Liver (tissue), 8 donors: ENCODE measurements at regions not wholly inside any gene's neighbourhood (a gene's known extent, or its start where the extent isn't known, plus 50 kb on each side); places are given as distances from the start of the nearest gene placed in this dataset.

Experiments used
- DNase-seq: peaks from one replicate; pipeline ENCODE4 v3.0.0-alpha.2; 2017; ENCODE audit warnings: low spot score
- H3K27ac ChIP-seq, 2 donors: one replicate each; pipeline ENCODE4 v1.7.0; 2013; ENCODE audit warnings: inconsistent platforms in 2 of 2, low read length in 2 of 2, control low read depth in 1 of 2, low read depth in 1 of 2, mild to moderate bottlenecking in 1 of 2
- H3K27me3 ChIP-seq, 4 donors: one replicate each; pipeline versions ENCODE4 v1.6.1 to v1.7.0; 2013; ENCODE audit warnings: low read length in 3 of 4, inconsistent platforms in 1 of 4, mild to moderate bottlenecking in 1 of 4, moderate library complexity in 1 of 4; ENCODE audit not compliant: control insufficient read depth in 4 of 4, insufficient read depth in 4 of 4
- H3K36me3 ChIP-seq, 4 donors: one replicate each; pipeline versions ENCODE4 v1.6.1 to v1.7.0; 2013; ENCODE audit warnings: low read length in 3 of 4, mild to moderate bottlenecking in 3 of 4, low read depth in 1 of 4, moderate library complexity in 1 of 4; ENCODE audit not compliant: control insufficient read depth in 4 of 4, insufficient read depth in 3 of 4
- H3K4me1 ChIP-seq, 4 donors: one replicate each; pipeline versions ENCODE4 v1.6.1 to v1.7.0; 2013; ENCODE audit warnings: low read length in 3 of 4, mild to moderate bottlenecking in 3 of 4, moderate library complexity in 1 of 4; ENCODE audit not compliant: control insufficient read depth in 4 of 4, insufficient read depth in 4 of 4
- H3K4me3 ChIP-seq, 3 donors: one replicate each; pipeline versions ENCODE4 v1.6.1 to v1.7.0; 2013; ENCODE audit warnings: low read length in 3 of 3, control low read depth in 1 of 3, low read depth in 1 of 3, mild to moderate bottlenecking in 1 of 3
- H3K9ac ChIP-seq, 2 donors: one replicate each; pipeline ENCODE4 v1.7.0; 2013; ENCODE audit warnings: low read length in 2 of 2, mild to moderate bottlenecking in 2 of 2, moderate library complexity in 2 of 2, control low read depth in 1 of 2, low read depth in 1 of 2
- H3K9me3 ChIP-seq, 4 donors: one replicate each; pipeline versions ENCODE4 v1.6.1 to v1.7.0; 2013; ENCODE audit warnings: low read length in 3 of 4; ENCODE audit not compliant: control insufficient read depth in 4 of 4
- ATF3 ChIP-seq: IDR thresholded peaks from 2 replicates; pipeline ENCODE4 v1.6.1; 2016; ENCODE audit warnings: antibody characterized with exemption
- CTCF ChIP-seq: fragments of 150-350 bp; IDR thresholded peaks from 2 replicates; pipeline ENCODE4 v1.5.1; 2017; ENCODE audit warnings: improper control_type of control experiment, low read depth, low read length; ENCODE audit not compliant: missing input control
- FOXA2 ChIP-seq: IDR thresholded peaks from 2 replicates; pipeline ENCODE4 v1.6.1; 2016; ENCODE audit warnings: antibody characterized with exemption
- GABPA ChIP-seq, 2 donors: IDR thresholded peaks in 1 of 2; conservative IDR thresholded peaks in 1 of 2; 2 replicates each; pipeline ENCODE4 v1.6.1; 2016; ENCODE audit warnings: antibody characterized with exemption in 2 of 2, mild to moderate bottlenecking in 1 of 2, moderate library complexity in 1 of 2
- HNF4A ChIP-seq, 2 donors: conservative IDR thresholded peaks; 2 replicates each; pipeline ENCODE4 v1.6.1; 2016; ENCODE audit warnings: antibody characterized with exemption in 2 of 2, mild to moderate bottlenecking in 2 of 2
- HNF4G ChIP-seq: IDR thresholded peaks from 2 replicates; pipeline ENCODE4 v1.6.1; 2016; ENCODE audit warnings: antibody characterized with exemption
- JUND ChIP-seq, 2 donors: IDR thresholded peaks; 2 replicates each; pipeline ENCODE4 v1.6.1; 2016; ENCODE audit warnings: antibody characterized with exemption in 2 of 2
- MAX ChIP-seq: IDR thresholded peaks from 2 replicates; pipeline ENCODE4 v1.6.1; 2016; ENCODE audit warnings: antibody characterized with exemption
- NR2F2 ChIP-seq: IDR thresholded peaks from 2 replicates; pipeline ENCODE4 v1.6.1; 2016; ENCODE audit warnings: antibody characterized with exemption
- RAD21 ChIP-seq, 2 donors: IDR thresholded peaks; 2 replicates each; pipeline ENCODE4 v1.6.1; 2016; ENCODE audit warnings: antibody characterized with exemption in 2 of 2, mild to moderate bottlenecking in 2 of 2
- RXRA ChIP-seq, 2 donors: IDR thresholded peaks; 2 replicates each; pipeline ENCODE4 v1.6.1; 2017 to 2018; ENCODE audit warnings: antibody characterized with exemption in 2 of 2, mild to moderate bottlenecking in 1 of 2
- SP1 ChIP-seq: IDR thresholded peaks from 2 replicates; pipeline ENCODE4 v1.6.1; 2018; ENCODE audit warnings: antibody characterized with exemption, mild to moderate bottlenecking
- TAF1 ChIP-seq: conservative IDR thresholded peaks from 2 replicates; pipeline ENCODE4 v1.6.1; 2016; ENCODE audit warnings: antibody characterized with exemption, mild to moderate bottlenecking
- ZBTB33 ChIP-seq: IDR thresholded peaks from 2 replicates; pipeline ENCODE4 v1.6.1; 2016; ENCODE audit warnings: antibody characterized with exemption
- WGBS: extraction: QIAGEN DNeasy Blood & Tissue Kit; methylation state at CpG from one replicate; pipeline ENCODE4 v1.1.7; 2013; 5-methylcytosine and 5-hydroxymethylcytosine counted together
- donor health status: healthy.
- donor health status: healthy.
- donor health status: healthy.
- donor health status: healthy.
- donor health status: healthy.

- Histone ChIP-seq H3K27me3 (no peaks in the 10 kb centered on the region), H3K4me3 (no peak overlapping the region), H3K27ac (no peak overlapping the region), H3K36me3 (no peaks in the 10 kb centered on the region), H3K9ac (no peak overlapping the region), H3K4me1 (no peaks in the 10 kb centered on the region), H3K9me3 (no peaks in the 10 kb centered on the region)
- no peak for DNase-seq
- TF ChIP-seq RAD21 (IDR thresholded peaks at IDR 0.05) = no peak
- TF ChIP-seq HNF4A (conservative IDR thresholded peaks at IDR 0.05) = no peak
- no peak for TF ChIP-seq MAX
- no peak for TF ChIP-seq TAF1
- no peak for TF ChIP-seq RXRA (IDR thresholded peaks at IDR 0.05)
These were observed 812.4 kb downstream of the KCTD16 start for GRCh38 chr5:144983101-144983500.

GRCh38 chr5:144979516-144980264 lies 809.0 kb downstream of the KCTD16 start:
- 45% methylated on average over 2 of the region's 2 CpGs for WGBS

GRCh38 chr5:144972317-144972716 lies 801.6 kb downstream of the KCTD16 start:
- TF ChIP-seq TAF1 = no peak
- no peak for TF ChIP-seq HNF4A (conservative IDR thresholded peaks at IDR 0.05)
- no peak for TF ChIP-seq GABPA (IDR thresholded peaks at IDR 0.05 in 1 of 2, conservative IDR thresholded peaks at IDR 0.05 in 1 of 2)
- TF ChIP-seq ZBTB33 = no peak
- no peak for TF ChIP-seq RXRA (IDR thresholded peaks at IDR 0.05)
- no peak for TF ChIP-seq RAD21 (IDR thresholded peaks at IDR 0.05)
- no peak for TF ChIP-seq FOXA2
- TF ChIP-seq SP1 = no peak
- no peak for TF ChIP-seq MAX
- TF ChIP-seq ATF3 = no peak
- TF ChIP-seq HNF4G = no peak
- no peak for TF ChIP-seq NR2F2
- WGBS = 85% methylated on average over 3 of the region's 3 CpGs

More at GRCh38 chr5:144979516-144980264, 809.0 kb downstream of the KCTD16 start:
- H3K36me3 ChIP-seq = no peaks in the 10 kb centered on the region
- H3K9me3 ChIP-seq = no peaks in the 10 kb centered on the region
- no peaks in the 10 kb centered on the region for H3K27me3 ChIP-seq
- no peak overlapping the region for H3K27ac ChIP-seq
- no peak for DNase-seq
- no peaks in the 10 kb centered on the region for H3K4me1 ChIP-seq
- no peak overlapping the region for H3K4me3 ChIP-seq
- H3K9ac ChIP-seq = no peak overlapping the region
- TF ChIP-seq JUND (IDR thresholded peaks at IDR 0.05) (no peak), CTCF (no peak)

More at GRCh38 chr5:144972317-144972716, 801.6 kb downstream of the KCTD16 start:
- no peak overlapping the region for H3K9ac ChIP-seq
- DNase-seq = no peak
- H3K9me3 ChIP-seq = no peaks in the 10 kb centered on the region
- H3K27me3 ChIP-seq = no peaks in the 10 kb centered on the region
- no peak overlapping the region for H3K27ac ChIP-seq
- H3K4me3 ChIP-seq = no peak overlapping the region
- H3K4me1 ChIP-seq = no peaks in the 10 kb centered on the region
- no peaks in the 10 kb centered on the region for H3K36me3 ChIP-seq
